ENCODE measurements at regions not wholly inside any gene's neighbourhood (a gene's known extent, or its start where the extent isn't known, plus 50 kb on each side); places are given as distances from the start of the nearest gene placed in this dataset.

GRCh38 chr5:178808886-178809285 lies 50.9 kb upstream of the ZNF354B start:
- intact Hi-C loops (cut with DNase I), result no loop called here
- no peak for DNase-seq

DNA sequence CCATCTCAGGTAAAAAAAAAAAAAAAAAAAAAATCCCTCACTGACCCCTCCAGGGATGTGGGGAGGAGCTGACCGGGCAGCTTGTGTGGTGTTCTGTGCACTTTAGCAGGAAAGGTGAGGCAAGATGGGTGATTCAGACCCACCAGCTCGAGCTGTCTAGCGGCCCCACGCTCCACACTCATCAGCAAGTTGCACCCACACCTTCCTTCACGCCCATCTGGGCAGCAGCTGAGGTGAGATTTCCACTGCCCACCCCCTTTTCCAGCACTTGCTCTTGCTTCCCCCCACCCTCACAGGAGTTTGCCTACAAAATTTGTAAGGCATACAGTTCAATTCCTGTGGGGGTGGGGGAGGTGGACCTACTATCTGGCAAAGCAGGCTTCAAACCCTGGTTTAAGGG lies 58.7 kb upstream of the ZNF354B start:
- DNase-seq, result no peak
- intact Hi-C loops (cut with DNase I), result no loop called here

GRCh38 chr5:178797546-178798440 lies 62.0 kb upstream of the ZNF354B start:
- DNase-seq, result peak in 1 of 10 donors; percentile 73
- intact Hi-C loops (cut with DNase I), result no loop called here

- intact Hi-C loops (cut with DNase I), result no loop called here
- DNase-seq, result peak in 1 of 10 donors; percentile 42
These were observed 62.6 kb upstream of the ZNF354B start for GRCh38 chr5:178797101-178797521.

DNA sequence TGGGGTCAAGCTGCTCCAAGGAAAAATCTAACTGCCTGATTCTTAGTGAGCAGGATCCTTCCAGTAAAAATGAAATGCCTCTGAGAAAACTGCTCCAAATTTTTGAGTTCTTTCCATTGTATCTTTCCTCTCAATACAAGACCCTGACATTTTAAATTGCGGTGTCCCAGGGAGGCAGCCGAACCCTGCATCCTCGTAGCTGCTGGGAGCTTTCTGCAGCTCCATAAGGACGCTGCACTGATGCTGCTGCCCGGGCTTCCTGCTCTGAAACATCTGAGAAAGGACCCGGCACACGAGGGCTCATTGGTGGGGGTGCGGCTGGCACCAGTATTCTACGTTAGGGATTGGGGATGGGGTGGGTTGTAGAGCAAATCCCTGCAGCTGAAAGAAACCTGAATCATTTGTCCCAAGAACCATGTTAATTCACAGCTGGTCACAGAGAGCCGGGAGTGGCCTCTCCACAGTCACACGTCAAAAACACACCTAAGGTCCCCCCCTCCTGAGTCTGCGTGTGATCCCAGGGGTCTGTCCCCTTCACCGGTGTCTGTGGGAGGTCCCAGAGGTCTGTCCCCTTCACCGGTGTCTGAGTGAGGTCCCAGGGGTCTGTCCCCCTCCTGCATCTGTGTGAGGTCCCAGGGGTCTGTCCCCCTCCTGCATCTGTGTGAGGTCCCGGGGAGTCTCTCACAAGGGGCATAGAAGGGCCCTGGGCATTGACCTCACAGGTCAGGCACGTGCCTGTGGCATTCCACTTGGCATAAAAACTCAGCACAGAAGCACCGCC lies 63.4 kb upstream of the ZNF354B start:
- intact Hi-C loops (cut with DNase I), result no loop called here
- peak in 1 of 10 donors; percentile 62 for DNase-seq

DNA sequence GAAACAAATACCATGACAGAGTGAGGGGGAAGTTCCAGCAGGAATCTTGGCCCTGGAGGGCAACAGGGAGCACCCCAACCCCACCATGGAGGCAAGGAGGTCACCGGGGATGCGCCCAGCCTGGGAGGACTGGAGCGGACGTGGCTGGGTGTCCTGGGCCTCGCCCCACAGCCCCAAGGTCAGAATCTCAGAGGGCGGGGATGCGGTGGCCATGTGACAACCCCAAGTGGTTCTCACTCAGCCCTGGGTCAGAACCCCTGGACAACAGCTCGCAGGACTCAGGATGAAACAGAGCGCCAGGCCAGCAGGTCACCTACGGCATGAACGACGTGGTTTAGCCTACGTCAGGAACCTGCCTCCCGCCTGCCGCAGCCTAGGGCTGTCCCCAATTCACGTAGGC lies 64.0 kb upstream of the ZNF354A start:
- peak in 1 of 10 donors; percentile 56 for DNase-seq
- intact Hi-C loops (cut with DNase I), result no loop called here

GRCh38 chr5:178793696-178794095 lies 63.2 kb upstream of the ZNF354A start:
- DNase-seq, result peak in 2 of 10 donors; percentile 21 to 71
- intact Hi-C loops (cut with DNase I), result no loop called here

GRCh38 chr5:178793151-178793550 lies 62.7 kb upstream of the ZNF354A start:
- intact Hi-C loops (cut with DNase I), result no loop called here
- peak in 3 of 10 donors; percentile 19 to 66 (median 65) for DNase-seq

- DNase-seq, result peak in 2 of 10 donors; percentile 32 to 49
- intact Hi-C loops (cut with DNase I), result no loop called here
These were observed 61.5 kb upstream of the ZNF354A start for GRCh38 chr5:178791976-178792375.

DNA sequence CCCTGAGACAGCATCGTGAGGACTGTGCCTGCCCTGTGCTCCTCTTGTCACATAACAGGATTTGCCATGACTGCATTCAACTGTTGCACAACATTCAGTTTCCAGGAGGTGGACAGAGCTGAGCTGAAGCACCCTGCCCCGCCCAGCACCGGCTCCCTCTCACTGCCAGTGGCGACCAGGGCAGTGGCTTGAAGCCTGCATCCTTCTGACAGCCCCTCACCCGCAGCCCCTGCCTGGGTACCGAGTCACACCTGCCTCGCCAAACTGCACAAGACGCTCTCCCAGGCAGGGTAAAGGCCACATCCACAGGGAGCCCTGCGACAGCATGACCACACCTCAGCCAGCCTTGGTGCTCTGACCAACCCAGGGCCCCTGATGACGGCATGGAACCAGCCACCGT lies 59.9 kb upstream of the ZNF354A start:
- DNase-seq, result peak in 2 of 10 donors; percentile 63 to 70
- intact Hi-C loops (cut with DNase I), result no loop called here

GRCh38 chr5:178788381-178789085 lies 58.1 kb upstream of the ZNF354A start:
- DNase-seq, result peak in 2 of 10 donors; percentile 29 to 66
- intact Hi-C loops (cut with DNase I), result no loop called here

DNA sequence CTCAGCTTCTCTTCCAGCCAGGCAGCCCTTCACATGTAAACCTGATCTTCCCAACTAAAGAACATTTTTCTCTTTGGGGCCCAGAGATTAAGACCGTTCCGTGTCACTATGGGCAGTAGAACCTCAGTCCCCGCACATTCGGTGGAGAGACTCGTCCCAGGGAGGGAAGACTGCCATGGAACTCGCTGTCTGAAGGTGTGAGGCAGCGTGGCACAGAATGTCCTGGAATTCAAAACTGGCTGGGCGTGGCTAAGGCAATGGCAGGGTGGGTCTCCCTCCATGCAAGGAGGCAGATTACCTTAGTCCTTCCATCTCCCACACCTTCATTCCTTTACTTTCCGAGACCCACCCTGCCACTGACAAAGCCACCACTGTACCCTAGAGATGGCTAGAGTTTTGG lies 57.4 kb upstream of the ZNF354A start:
- intact Hi-C loops (cut with DNase I), result no loop called here
- DNase-seq, result peak in 2 of 10 donors; percentile 38 to 51

GRCh38 chr5:178786859-178787499 lies 56.5 kb upstream of the ZNF354A start:
- peak in 2 of 10 donors; percentile 24 to 59 for DNase-seq
- intact Hi-C loops (cut with DNase I), result no loop called here

GRCh38 chr5:178786417-178786816 lies 56.0 kb upstream of the ZNF354A start:
- DNase-seq, result peak in 2 of 10 donors; percentile 39 to 58
- intact Hi-C loops (cut with DNase I), result no loop called here

DNA sequence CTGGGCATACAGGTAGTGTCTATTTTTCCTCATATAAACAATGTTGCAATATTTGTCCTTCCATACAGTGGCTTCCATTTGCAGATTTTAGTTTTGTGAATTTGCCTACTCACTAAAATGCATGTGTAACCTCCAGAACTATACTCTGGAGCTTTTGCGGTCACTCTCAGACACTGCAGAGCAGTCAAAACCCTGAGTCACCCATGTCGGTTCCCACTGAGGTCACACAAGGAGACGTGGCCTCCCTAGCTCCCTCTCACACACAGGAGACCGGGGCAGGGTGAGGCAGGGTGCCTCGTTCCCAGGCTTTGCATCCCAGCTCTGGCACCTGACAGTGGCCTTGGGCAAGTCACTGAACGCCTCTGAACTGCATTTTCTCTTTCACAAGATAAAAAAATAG lies 55.5 kb upstream of the ZNF354A start:
- intact Hi-C loops (cut with DNase I), result no loop called here
- peak in 2 of 10 donors; percentile 19 to 36 for DNase-seq

GRCh38 chr5:178784391-178784790 lies 53.9 kb upstream of the ZNF354A start:
- DNase-seq, result peak in 2 of 10 donors; percentile 20
- intact Hi-C loops (cut with DNase I), result no loop called here

DNA sequence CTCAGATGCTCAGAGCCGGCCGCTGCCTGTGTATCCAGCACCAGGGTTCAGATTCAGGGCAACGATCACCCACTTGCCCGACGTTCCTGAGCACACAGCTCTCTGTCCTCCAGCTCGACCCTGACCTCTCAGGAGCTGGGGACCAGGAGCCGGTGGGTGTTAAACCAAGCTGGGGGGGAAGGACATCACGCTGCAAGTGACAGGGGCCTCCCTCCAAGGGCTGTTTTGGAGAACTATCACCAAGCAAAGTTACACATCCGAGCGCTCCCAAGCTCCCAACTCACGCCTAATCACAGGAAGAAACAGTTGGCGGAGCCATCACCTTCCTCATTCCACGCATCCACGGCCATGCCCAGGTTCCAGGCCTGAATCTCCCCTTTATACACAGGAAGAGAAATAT lies 51.5 kb upstream of the ZNF354A start:
- peak in 2 of 10 donors; percentile 13 to 76 for DNase-seq

GRCh38 chr5:178780581-178781498 lies 50.4 kb upstream of the ZNF354A start:
- peak in 7 of 10 donors; percentile 19 to 88 (median 38) for DNase-seq
- intact Hi-C loops (cut with DNase I), result no loop called here

More for the DNA sequence above, 51.5 kb upstream of the ZNF354A start:
- intact Hi-C loops (cut with DNase I), result no loop called here

Data from posterior cingulate gyrus (tissue), 11 donors.